Stomach (tissue), 4 donors: ENCODE measurements at regions not wholly inside any gene's neighbourhood (a gene's known extent, or its start where the extent isn't known, plus 50 kb on each side); places are given as distances from the start of the nearest gene placed in this dataset.

Experiments used
- EP300 ChIP-seq: sonication (generic); formaldehyde crosslinking; IDR thresholded peaks from one replicate; pipeline ENCODE4 v1.6.1; 2017; ENCODE audit warnings: antibody characterized with exemption
- POLR2A ChIP-seq, 4 donors: fragments of 450-650 bp; IDR thresholded peaks; one replicate each; pipeline ENCODE4 v1.6.1; 2016; ENCODE audit warnings: antibody characterized with exemption in 4 of 4, control low read depth in 2 of 4, mild to moderate bottlenecking in 1 of 4, moderate library complexity in 1 of 4
- POLR2AphosphoS5 ChIP-seq, 3 donors: sonication (generic); formaldehyde crosslinking; IDR thresholded peaks; one replicate each; pipeline ENCODE4 v1.6.1; 2016; ENCODE audit warnings: antibody characterized with exemption in 3 of 3
- TF ChIP-seq, protein P1 (sequence below), 7 experiments: fragments of 450-650 bp in 4 of 7; fragments of 200-600 bp in 3 of 7; sonication (generic) in 3 of 7; IDR thresholded peaks; one replicate each; pipeline ENCODE4 v1.5.1; 2016 to 2019; ENCODE audit warnings: antibody characterized with exemption in 7 of 7, control low read depth in 2 of 7, mild to moderate bottlenecking in 1 of 7

DNA sequence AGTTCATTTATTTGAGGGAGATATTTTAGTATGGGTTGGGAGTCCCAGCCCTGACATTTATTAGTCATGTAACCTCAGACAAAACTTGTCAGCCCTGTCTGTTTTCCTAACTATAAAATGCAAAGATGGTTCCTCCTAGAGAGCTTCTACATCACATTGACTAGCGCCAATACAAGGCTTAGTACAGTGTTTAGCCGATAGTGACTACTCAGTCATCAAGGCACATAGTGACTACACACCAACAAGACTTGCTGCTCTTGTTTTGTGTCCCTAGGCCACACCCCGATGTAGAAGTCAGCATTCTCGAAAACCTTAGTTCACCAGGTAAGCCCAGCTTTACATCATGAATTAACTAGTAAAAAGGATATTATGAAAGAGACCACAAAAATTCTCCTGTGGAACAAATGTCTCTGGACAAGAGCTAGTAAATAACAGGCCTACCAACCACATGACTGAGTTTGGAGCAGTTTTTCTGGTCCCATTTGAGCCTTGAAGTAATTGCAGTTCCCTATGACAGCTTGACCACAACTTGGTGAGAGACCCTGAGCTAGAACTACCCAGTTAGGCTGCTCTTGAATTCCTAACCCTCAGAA lies 68.8 kb downstream of the PFDN4 start:
- TF ChIP-seq POLR2A (IDR thresholded peaks at IDR 0.05) (no peak), EP300 (no peak), POLR2AphosphoS5 (IDR thresholded peaks at IDR 0.05) (no peak)
- TF ChIP-seq, protein P1, sequence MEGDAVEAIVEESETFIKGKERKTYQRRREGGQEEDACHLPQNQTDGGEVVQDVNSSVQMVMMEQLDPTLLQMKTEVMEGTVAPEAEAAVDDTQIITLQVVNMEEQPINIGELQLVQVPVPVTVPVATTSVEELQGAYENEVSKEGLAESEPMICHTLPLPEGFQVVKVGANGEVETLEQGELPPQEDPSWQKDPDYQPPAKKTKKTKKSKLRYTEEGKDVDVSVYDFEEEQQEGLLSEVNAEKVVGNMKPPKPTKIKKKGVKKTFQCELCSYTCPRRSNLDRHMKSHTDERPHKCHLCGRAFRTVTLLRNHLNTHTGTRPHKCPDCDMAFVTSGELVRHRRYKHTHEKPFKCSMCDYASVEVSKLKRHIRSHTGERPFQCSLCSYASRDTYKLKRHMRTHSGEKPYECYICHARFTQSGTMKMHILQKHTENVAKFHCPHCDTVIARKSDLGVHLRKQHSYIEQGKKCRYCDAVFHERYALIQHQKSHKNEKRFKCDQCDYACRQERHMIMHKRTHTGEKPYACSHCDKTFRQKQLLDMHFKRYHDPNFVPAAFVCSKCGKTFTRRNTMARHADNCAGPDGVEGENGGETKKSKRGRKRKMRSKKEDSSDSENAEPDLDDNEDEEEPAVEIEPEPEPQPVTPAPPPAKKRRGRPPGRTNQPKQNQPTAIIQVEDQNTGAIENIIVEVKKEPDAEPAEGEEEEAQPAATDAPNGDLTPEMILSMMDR (IDR thresholded peaks at IDR 0.05): no peak
